ENCODE measurements at regions not wholly inside any gene's neighbourhood (a gene's known extent, or its start where the extent isn't known, plus 50 kb on each side); places are given as distances from the start of the nearest gene placed in this dataset.

DNA sequence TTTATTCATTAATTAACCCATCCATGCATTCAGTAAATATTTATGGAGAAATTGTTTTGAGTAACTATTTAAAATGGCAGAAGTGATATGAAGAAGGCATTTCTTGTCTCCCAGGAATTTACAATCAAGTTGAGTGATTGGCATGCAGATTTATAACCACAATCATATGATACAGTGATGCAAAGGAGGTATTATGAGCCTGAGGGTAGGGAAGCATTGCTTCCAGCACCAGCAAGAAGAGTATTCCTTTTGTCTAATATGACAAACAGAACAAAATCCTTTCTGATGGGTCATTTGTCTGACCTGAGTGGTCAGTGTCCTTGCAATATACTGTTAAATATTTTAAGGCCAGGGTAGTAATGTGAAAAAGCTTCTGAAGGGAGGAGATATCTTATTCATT, 244.2 kb upstream of the RGPD4 start:
- TF ChIP-seq, protein P1, sequence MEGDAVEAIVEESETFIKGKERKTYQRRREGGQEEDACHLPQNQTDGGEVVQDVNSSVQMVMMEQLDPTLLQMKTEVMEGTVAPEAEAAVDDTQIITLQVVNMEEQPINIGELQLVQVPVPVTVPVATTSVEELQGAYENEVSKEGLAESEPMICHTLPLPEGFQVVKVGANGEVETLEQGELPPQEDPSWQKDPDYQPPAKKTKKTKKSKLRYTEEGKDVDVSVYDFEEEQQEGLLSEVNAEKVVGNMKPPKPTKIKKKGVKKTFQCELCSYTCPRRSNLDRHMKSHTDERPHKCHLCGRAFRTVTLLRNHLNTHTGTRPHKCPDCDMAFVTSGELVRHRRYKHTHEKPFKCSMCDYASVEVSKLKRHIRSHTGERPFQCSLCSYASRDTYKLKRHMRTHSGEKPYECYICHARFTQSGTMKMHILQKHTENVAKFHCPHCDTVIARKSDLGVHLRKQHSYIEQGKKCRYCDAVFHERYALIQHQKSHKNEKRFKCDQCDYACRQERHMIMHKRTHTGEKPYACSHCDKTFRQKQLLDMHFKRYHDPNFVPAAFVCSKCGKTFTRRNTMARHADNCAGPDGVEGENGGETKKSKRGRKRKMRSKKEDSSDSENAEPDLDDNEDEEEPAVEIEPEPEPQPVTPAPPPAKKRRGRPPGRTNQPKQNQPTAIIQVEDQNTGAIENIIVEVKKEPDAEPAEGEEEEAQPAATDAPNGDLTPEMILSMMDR (IDR thresholded peaks at IDR 0.05; ENCODE audit: low read depth, low read length): no peak
- no peak for TF ChIP-seq EZH2phosphoT487 (IDR thresholded peaks at IDR 0.05; ENCODE audit: low read depth)
